HCT116 (cell line): ENCODE measurements at regions not wholly inside any gene's neighbourhood (a gene's known extent, or its start where the extent isn't known, plus 50 kb on each side); places are given as distances from the start of the nearest gene placed in this dataset.

Experiments
- ATAC-seq: fragments of 200-7000 bp; cut with Tn5 transposase; 2 replicates; pipeline ENCODE4 v1.9.1; 2020; ENCODE audit warnings: mild to moderate bottlenecking, moderate library complexity
- BruUV-seq: library from RNA; stranded (reverse); fragments of 400-500 nt; replicated peaks from 2 replicates; lab custom pipeline; 2021; lab: Mats Ljungman, UMichigan
- CTCF ChIA-PET: fragments of 300-600 bp; sonication (Branson Sonifier 250); formaldehyde crosslinking; loops from one replicate; lab custom pipeline; 2021; ENCODE audit warnings: antibody characterized with exemption; lab: Charles Lee
- POLR2A ChIA-PET: fragments of 300-600, 350-600 bp; sonication (Branson Sonifier 250); formaldehyde crosslinking; loops from one replicate; lab custom pipeline; 2021; ENCODE audit warnings: antibody characterized with exemption; lab: Charles Lee
- RAD21 ChIA-PET, 2 experiments: fragments of 300-600 bp; sonication (Branson Sonifier 250); formaldehyde crosslinking; loops; one replicate each; lab custom pipeline; 2023; ENCODE audit warnings: low total read pairs in 2 of 2; ENCODE audit not compliant: uncharacterized antibody in 2 of 2, unreplicated experiment in 2 of 2, low non-redundant PET in 1 of 2; lab: Charles Lee
- DNase-seq: peaks from one replicate; pipeline ENCODE4 v3.0.0-alpha.2; 2010; ENCODE audit warnings: low read depth, low spot score
- H2AFZ ChIP-seq: fragments of 200-600 bp; shearing (Covaris generic), sonication (generic); 2 replicates; pipeline ENCODE4 v1.6.1; 2017; ENCODE audit warnings: low read depth, mixed run types, mixed read lengths, antibody characterized with exemption, low read length; ENCODE audit not compliant: poor library complexity, severe bottlenecking
- H3K27ac ChIP-seq: 2 replicates; pipeline ENCODE4 v1.5.1; 2012; ENCODE audit warnings: low read depth, low read length
- H3K27me3 ChIP-seq: fragments of 200-600 bp; sonication (generic); 2 replicates; pipeline ENCODE4 v1.6.1; 2016; ENCODE audit warnings: mixed run types, low read length, mixed read lengths; ENCODE audit not compliant: insufficient read depth
- H3K36me3 ChIP-seq, 2 experiments: fragments of 200-500 bp in 1 of 2; fragments of 200-600 bp in 1 of 2; sonication (Bioruptor generic) in 1 of 2; sonication (generic) in 1 of 2; 2 replicates each; pipeline versions ENCODE4 v1.5.1 to v1.6.1; 2014 to 2016; ENCODE audit warnings: low read length in 2 of 2, inconsistent platforms in 1 of 2, mixed read lengths in 1 of 2, mixed run types in 1 of 2; ENCODE audit not compliant: insufficient read depth in 2 of 2, control insufficient read depth in 1 of 2
- H3K4me1 ChIP-seq, 2 experiments: fragments of 200-600 bp in 1 of 2; sonication (generic) in 1 of 2; 2 replicates each; pipeline versions ENCODE4 v1.5.1 to v1.6.1; 2012 to 2017; ENCODE audit warnings: low read length in 2 of 2, inconsistent platforms in 1 of 2, mild to moderate bottlenecking in 1 of 2, mixed read lengths in 1 of 2, mixed run types in 1 of 2, moderate library complexity in 1 of 2; ENCODE audit not compliant: insufficient read depth in 2 of 2, control insufficient read depth in 1 of 2
- H3K4me2 ChIP-seq: fragments of 200-600 bp; sonication (generic); 2 replicates; pipeline ENCODE4 v1.6.1; 2017; ENCODE audit warnings: mixed run types, low read length, mixed read lengths
- H3K4me3 ChIP-seq, 2 experiments: fragments of 200-600 bp in 1 of 2; sonication (generic) in 1 of 2; replicated peaks in 1 of 2; 2 replicates each; pipeline ENCODE4 v1.5.1; 2011 to 2016; ENCODE audit warnings: low read length in 2 of 2, control low read depth in 1 of 2, low read depth in 1 of 2, mild to moderate bottlenecking in 1 of 2, mixed read lengths in 1 of 2, mixed run types in 1 of 2
- H3K79me2 ChIP-seq: fragments of 200-600 bp; sonication (generic); 2 replicates; pipeline ENCODE4 v1.6.1; 2017; ENCODE audit warnings: mild to moderate bottlenecking, mixed run types, low read length, moderate library complexity, mixed read lengths; ENCODE audit not compliant: insufficient read depth
- H3K9ac ChIP-seq: fragments of 200-600 bp; sonication (generic); 2 replicates; pipeline ENCODE4 v1.6.1; 2016; ENCODE audit warnings: low read length, mixed read lengths
- H3K9me2 ChIP-seq: fragments of 200-600 bp; sonication (generic), shearing (Covaris generic); 2 replicates; pipeline ENCODE4 v1.6.1; 2017; ENCODE audit warnings: mixed run types, mild to moderate bottlenecking, moderate library complexity; ENCODE audit not compliant: insufficient read depth
- H3K9me3 ChIP-seq, 2 experiments: fragments of 200-500 bp in 1 of 2; fragments of 200-600 bp in 1 of 2; sonication (Bioruptor generic) in 1 of 2; sonication (generic) in 1 of 2; 2 replicates each; pipeline ENCODE4 v1.6.1; 2014 to 2017; ENCODE audit warnings: low read length in 2 of 2, mixed read lengths in 2 of 2, inconsistent platforms in 1 of 2, low read depth in 1 of 2, mild to moderate bottlenecking in 1 of 2, mixed run types in 1 of 2, moderate library complexity in 1 of 2; ENCODE audit not compliant: control insufficient read depth in 1 of 2, insufficient read depth in 1 of 2
- H4K20me1 ChIP-seq: fragments of 200-600 bp; sonication (generic), shearing (Covaris generic); 2 replicates; pipeline ENCODE4 v1.6.1; 2017; ENCODE audit warnings: mixed run types, mild to moderate bottlenecking, moderate library complexity; ENCODE audit not compliant: insufficient read depth
- ATF3 ChIP-seq: IDR thresholded peaks from 2 replicates; pipeline ENCODE4 v1.6.1; 2012
- CBX3 ChIP-seq: IDR thresholded peaks from 2 replicates; pipeline ENCODE4 v1.6.1; 2012; ENCODE audit warnings: low read depth
- CEBPB ChIP-seq: IDR thresholded peaks from 2 replicates; pipeline ENCODE4 v1.6.1; 2012; ENCODE audit warnings: low read depth
- EGR1 ChIP-seq: IDR thresholded peaks from 2 replicates; pipeline ENCODE4 v1.6.1; 2012; ENCODE audit warnings: low read depth
- ELF1 ChIP-seq: IDR thresholded peaks from 2 replicates; pipeline ENCODE4 v1.6.1; 2012; ENCODE audit warnings: low read depth, borderline replicate concordance
- EZH2 ChIP-seq: fragments of 200-600 bp; sonication (generic); IDR thresholded peaks from 2 replicates; pipeline ENCODE4 v1.6.1; 2017; ENCODE audit warnings: antibody characterized with exemption, mixed run types
- EZH2phosphoT487 ChIP-seq: fragments of 200-600 bp; IDR thresholded peaks from 2 replicates; pipeline ENCODE4 v1.6.1; 2018; ENCODE audit warnings: antibody characterized with exemption, borderline replicate concordance
- FOSL1 ChIP-seq: IDR thresholded peaks from 2 replicates; pipeline ENCODE4 v1.6.1; 2012; ENCODE audit warnings: low read depth
- RAD21 ChIP-seq: IDR thresholded peaks from 2 replicates; pipeline ENCODE4 v1.6.1; 2012; ENCODE audit warnings: low read depth, mild to moderate bottlenecking
- REST ChIP-seq: IDR thresholded peaks from 2 replicates; pipeline ENCODE4 v1.6.1; 2012; ENCODE audit warnings: low read depth
- SRF ChIP-seq: IDR thresholded peaks from 2 replicates; pipeline ENCODE4 v1.6.1; 2012; ENCODE audit warnings: low read depth
- YY1 ChIP-seq: IDR thresholded peaks from 2 replicates; pipeline ENCODE4 v1.6.1; 2011; ENCODE audit warnings: low read length, low read depth, moderate library complexity, mild to moderate bottlenecking; ENCODE audit not compliant: insufficient replicate concordance; ENCODE audit errors: extremely low read depth
- ZBTB33 ChIP-seq: IDR thresholded peaks from 2 replicates; pipeline ENCODE4 v1.6.1; 2011; ENCODE audit warnings: mild to moderate bottlenecking, low read length, moderate library complexity; ENCODE audit not compliant: insufficient replicate concordance; ENCODE audit errors: extremely low read depth
- ZFX ChIP-seq: fragments of 450-650 bp; IDR thresholded peaks from 2 replicates; pipeline ENCODE4 v1.6.1; 2017
- intact Hi-C: fragments of 100-400 bp; cut with micrococcal nuclease; formaldehyde crosslinking; loops from 2 replicates; pipeline ENCODE4 v1.10.0; 2022

GRCh38 chr7:124429923-124430322, 335.7 kb downstream of the GPR37 start:
- Histone ChIP-seq H3K27me3 (no peaks in the 10 kb centered on the region), H3K79me2 (no peaks in the 10 kb centered on the region), H3K9me3 (no peaks in the 10 kb centered on the region), H3K36me3 (no peaks in the 10 kb centered on the region), H3K9ac (no peak overlapping the region), H2AFZ (no peak overlapping the region), H3K4me1 (no peaks in the 10 kb centered on the region), H4K20me1 (no peaks in the 10 kb centered on the region; the same call in 1 of the 2 replicates), H3K4me3 (no peak overlapping the region), H3K27ac (no peak overlapping the region), H3K9me2 (no peaks in the 10 kb centered on the region), H3K4me2 (no peak overlapping the region)
- POLR2A ChIA-PET, result no interaction called here
- intact Hi-C loops, result no loop called here
- CTCF ChIA-PET, result no interaction called here
- BruUV-seq, result no TSS peak
- TF ChIP-seq FOSL1, result no peak
- TF ChIP-seq EZH2, result no peak
- TF ChIP-seq CBX3, result no peak
- ATAC-seq (no peak), DNase-seq (no peak)
- RAD21 ChIA-PET, result no interaction called here

GRCh38 chr7:124428781-124429180, 336.8 kb downstream of the GPR37 start:
- no peaks in the 10 kb centered on the region for H3K79me2 ChIP-seq
- TF ChIP-seq EZH2 (no peak), EZH2phosphoT487 (no peak), SRF (no peak), REST (no peak), ZFX (no peak), EGR1 (no peak), YY1 (no peak), ATF3 (no peak), RAD21 (no peak), CEBPB (no peak), ZBTB33 (no peak), ELF1 (no peak), FOSL1 (no peak)
- no peak overlapping the region for H3K4me3 ChIP-seq
- no peaks in the 10 kb centered on the region for H3K4me1 ChIP-seq
- no TSS peak for BruUV-seq
- no peak overlapping the region for H3K27ac ChIP-seq
- ATAC-seq, result no peak
- RAD21 ChIA-PET, result no interaction called here
- no peaks in the 10 kb centered on the region for H3K9me3 ChIP-seq
- H3K9ac ChIP-seq, result no peak overlapping the region
- H3K4me2 ChIP-seq, result no peak overlapping the region
- no peak overlapping the region for H2AFZ ChIP-seq
- intact Hi-C loops, result no loop called here
- no peak for DNase-seq
- no peaks in the 10 kb centered on the region for H3K27me3 ChIP-seq
- H4K20me1 ChIP-seq, result no peaks in the 10 kb centered on the region; the same call in 1 of the 2 replicates
- no peaks in the 10 kb centered on the region for H3K9me2 ChIP-seq
- POLR2A ChIA-PET, result no interaction called here
- CTCF ChIA-PET, result no interaction called here
- H3K36me3 ChIP-seq, result no peaks in the 10 kb centered on the region
